T-cell (primary cell): ENCODE measurements at regions not wholly inside any gene's neighbourhood (a gene's known extent, or its start where the extent isn't known, plus 50 kb on each side); places are given as distances from the start of the nearest gene placed in this dataset.

Source experiments
- ATAC-seq, 4 experiments: fragments of 200-7000 bp in 3 of 4; fragments of 150-1000 bp in 1 of 4; cut with Tn5 transposase; replicated peaks in 1 of 4; 1 replicate in 3 of 4; 2 replicates in 1 of 4; pipeline ENCODE4 v1.10.0; 2021; ENCODE audit warnings: moderate library complexity in 3 of 4, mild to moderate bottlenecking in 2 of 4, moderate number of reproducible peaks in 1 of 4
- CTCF ChIA-PET, 2 donors: fragments of 300-600 bp; sonication (Branson Sonifier 250); formaldehyde crosslinking; loops; one replicate each; lab custom pipeline; 2022; ENCODE audit warnings: antibody characterized with exemption in 2 of 2; lab: Charles Lee
- POLR2A ChIA-PET, 2 donors: fragments of 300-600 bp; sonication (Branson Sonifier 250); formaldehyde crosslinking; loops; one replicate each; lab custom pipeline; 2022; ENCODE audit warnings: antibody characterized with exemption in 2 of 2; lab: Charles Lee
- DNase-seq, 35 experiments: peaks; one replicate each; pipeline versions ENCODE4 v3.0.0 to v3.0.0-alpha.2; 2013 to 2023
- H3K27ac ChIP-seq: one replicate; pipeline ENCODE4 v1.5.1; 2013; ENCODE audit warnings: low read length
- H3K27me3 ChIP-seq, 2 experiments: replicated peaks in 1 of 2; 1 replicate in 1 of 2; 2 replicates in 1 of 2; pipeline versions ENCODE4 v1.6.1 to v1.7.0; 2013; ENCODE audit warnings: low read length in 1 of 2, mixed read lengths in 1 of 2; ENCODE audit not compliant: control insufficient read depth in 2 of 2, insufficient read depth in 2 of 2; ENCODE audit errors: extremely low read depth in 1 of 2
- H3K36me3 ChIP-seq, 2 donors: 1 replicate in 1 of 2; 2 replicates in 1 of 2; pipeline versions ENCODE4 v1.6.1 to v1.7.0; 2013; ENCODE audit warnings: low read length in 1 of 2; ENCODE audit not compliant: control insufficient read depth in 2 of 2, insufficient read depth in 1 of 2; ENCODE audit errors: extremely low read depth in 1 of 2
- H3K4me1 ChIP-seq, 2 experiments: 1 replicate in 1 of 2; 2 replicates in 1 of 2; pipeline versions ENCODE4 v1.6.1 to v1.7.0; 2013; ENCODE audit warnings: low read length in 2 of 2, mixed read lengths in 1 of 2; ENCODE audit not compliant: insufficient read depth in 2 of 2, control insufficient read depth in 1 of 2; ENCODE audit errors: extremely low read depth in 1 of 2
- H3K4me3 ChIP-seq, 2 donors: 1 replicate in 1 of 2; 2 replicates in 1 of 2; pipeline versions ENCODE4 v1.5.1 to v1.7.0; 2013; ENCODE audit warnings: mild to moderate bottlenecking in 2 of 2, low read length in 1 of 2, moderate library complexity in 1 of 2; ENCODE audit not compliant: control insufficient read depth in 1 of 2; ENCODE audit errors: extremely low read depth in 1 of 2
- H3K9me3 ChIP-seq: 2 replicates; pipeline ENCODE4 v1.7.0; 2013
- H3K27ac Mint-ChIP-seq, 2 donors: one replicate each; pipeline ENCODE4 v1.8.0; 2020 to 2021; ENCODE audit warnings: mild to moderate bottlenecking in 2 of 2, mixed read lengths in 2 of 2
- H3K27me3 Mint-ChIP-seq, 2 donors: one replicate each; pipeline ENCODE4 v1.8.0; 2021 to 2022; ENCODE audit warnings: mixed read lengths in 2 of 2
- H3K36me3 Mint-ChIP-seq: one replicate; pipeline ENCODE4 v1.8.0; 2021; ENCODE audit warnings: mixed read lengths
- H3K4me1 Mint-ChIP-seq, 3 donors: one replicate each; pipeline ENCODE4 v1.8.0; 2020 to 2022; ENCODE audit warnings: mixed read lengths in 3 of 3, mild to moderate bottlenecking in 1 of 3
- H3K4me3 Mint-ChIP-seq, 3 donors: one replicate each; pipeline ENCODE4 v1.8.0; 2020 to 2022; ENCODE audit warnings: mild to moderate bottlenecking in 3 of 3, mixed read lengths in 3 of 3, moderate library complexity in 3 of 3
- H3K9me3 Mint-ChIP-seq, 3 donors: one replicate each; pipeline ENCODE4 v1.8.0; 2020 to 2022; ENCODE audit warnings: mixed read lengths in 3 of 3
- WGBS: methylation state at CpG from one replicate; pipeline ENCODE4 v1.1.5; 2013; ENCODE audit warnings: missing lambda C conversion rate; ENCODE audit not compliant: insufficient coverage; 5-methylcytosine and 5-hydroxymethylcytosine counted together

GRCh38 chr12:130044991-130045621 lies 117.2 kb upstream of the FZD10 start:
- peaks cover 0 to 8% (median 0%) of the 10 kb centered on the region in 3 donors for H3K9me3 Mint-ChIP-seq
- ChIA-PET POLR2A (no interaction called here), CTCF (interaction anchor here in 1 of 2 donors (0.5 kb wide), 1 partner anchor 11 kb away, joined by 4 read pairs; no protein-coding TSS in a partner anchor)
- no peak overlapping the region for H3K27ac Mint-ChIP-seq
- Histone ChIP-seq H3K9me3 (no peaks in the 10 kb centered on the region), H3K27ac (no peak overlapping the region), H3K36me3 (no peaks in the 10 kb centered on the region), H3K27me3 (peaks cover 2 to 35% of the 10 kb centered on the region in 2 experiments), H3K4me1 (peaks cover 0 to 5% of the 10 kb centered on the region in 2 experiments), H3K4me3 (no peak overlapping the region)
- DNase-seq (no peak), ATAC-seq (no peak)
- 18% methylated on average over 16 of the region's 22 CpGs for WGBS
- H3K4me1 Mint-ChIP-seq, result peaks cover 2 to 5% (median 3%) of the 10 kb centered on the region in 3 donors
- no peaks in the 10 kb centered on the region for H3K36me3 Mint-ChIP-seq
- H3K27me3 Mint-ChIP-seq, result peaks cover 41% of the 10 kb centered on the region in 2 donors
- H3K4me3 Mint-ChIP-seq, result no peak overlapping the region

GRCh38 chr12:130049666-130050065 lies 112.6 kb upstream of the FZD10 start:
- Histone ChIP-seq H3K36me3 (no peaks in the 10 kb centered on the region), H3K27me3 (peaks cover 2 to 43% of the 10 kb centered on the region in 2 experiments), H3K4me1 (peaks cover 0 to 5% of the 10 kb centered on the region in 2 experiments), H3K4me3 (no peak overlapping the region), H3K27ac (no peak overlapping the region), H3K9me3 (no peaks in the 10 kb centered on the region)
- Mint-ChIP-seq H3K4me3 (no peak overlapping the region), H3K4me1 (peaks cover 0 to 3% (median 2%) of the 10 kb centered on the region in 3 donors), H3K27ac (no peak overlapping the region), H3K9me3 (peaks cover 0 to under 1% (median 0%) of the 10 kb centered on the region in 3 donors), H3K36me3 (no peaks in the 10 kb centered on the region), H3K27me3 (peaks cover 25 to 30% of the 10 kb centered on the region in 2 donors)
- no peak for ATAC-seq
- ChIA-PET CTCF (no interaction called here), POLR2A (interaction anchor here in 1 of 2 donors (0.6 kb wide), 1 partner anchor 1022 kb away, joined by 3 read pairs; no protein-coding TSS in a partner anchor)
- DNase-seq, result no peak
- WGBS, result 78% methylated on average over 3 of the region's 12 CpGs

- Mint-ChIP-seq H3K27me3 (peaks cover 7 to 24% of the 10 kb centered on the region in 2 donors), H3K27ac (no peak overlapping the region), H3K9me3 (peaks cover 0 to 9% (median 0%) of the 10 kb centered on the region in 3 donors), H3K36me3 (no peaks in the 10 kb centered on the region), H3K4me3 (no peak overlapping the region), H3K4me1 (peaks cover 0 to 3% (median 2%) of the 10 kb centered on the region in 3 donors)
- H3K27ac ChIP-seq, result no peak overlapping the region
- CTCF ChIA-PET, result no interaction called here
- no peaks in the 10 kb centered on the region for H3K36me3 ChIP-seq
- H3K4me3 ChIP-seq, result no peak overlapping the region
- DNase-seq (no peak), ATAC-seq (no peak)
- no peaks in the 10 kb centered on the region for H3K9me3 ChIP-seq
- peaks cover 0 to 24% of the 10 kb centered on the region in 2 experiments for H3K27me3 ChIP-seq
- peaks cover 0 to 5% of the 10 kb centered on the region in 2 experiments for H3K4me1 ChIP-seq
- WGBS, result 57% methylated on average over 9 of the region's 10 CpGs
- POLR2A ChIA-PET, result no interaction called here
Observed at GRCh38 chr12:130051900-130052299, 110.4 kb upstream of the FZD10 start.

GRCh38 chr12:130053651-130054069 lies 108.6 kb upstream of the FZD10 start:
- DNase-seq (no peak), ATAC-seq (no peak)
- H3K9me3 Mint-ChIP-seq, result peaks cover 0 to 9% (median 0%) of the 10 kb centered on the region in 3 donors
- no peak overlapping the region for H3K27ac Mint-ChIP-seq
- H3K9me3 ChIP-seq, result no peaks in the 10 kb centered on the region
- no peaks in the 10 kb centered on the region for H3K4me1 Mint-ChIP-seq
- ChIA-PET CTCF (interaction anchor here in 1 of 2 donors (0.9 kb wide), 1 partner anchor 13 kb away, joined by 3 read pairs; no protein-coding TSS in a partner anchor), POLR2A (no interaction called here)
- H3K27me3 Mint-ChIP-seq, result peaks cover 4 to 17% of the 10 kb centered on the region in 2 donors
- H3K4me1 ChIP-seq, result no peaks in the 10 kb centered on the region
- WGBS, result 60% methylated on average over 9 of the region's 10 CpGs
- no peak overlapping the region for H3K4me3 Mint-ChIP-seq
- peaks cover 0 to 18% of the 10 kb centered on the region in 2 experiments for H3K27me3 ChIP-seq
- H3K27ac ChIP-seq, result no peak overlapping the region
- H3K36me3 ChIP-seq, result no peaks in the 10 kb centered on the region
- H3K4me3 ChIP-seq, result no peak overlapping the region
- H3K36me3 Mint-ChIP-seq, result no peaks in the 10 kb centered on the region

GRCh38 chr12:130054803-130055202 lies 107.5 kb upstream of the FZD10 start:
- Histone ChIP-seq H3K27me3 (peaks cover 0 to 18% of the 10 kb centered on the region in 2 experiments), H3K4me1 (no peaks in the 10 kb centered on the region), H3K36me3 (no peaks in the 10 kb centered on the region), H3K27ac (no peak overlapping the region), H3K4me3 (no peak overlapping the region), H3K9me3 (no peaks in the 10 kb centered on the region)
- Mint-ChIP-seq H3K36me3 (no peaks in the 10 kb centered on the region), H3K4me1 (no peaks in the 10 kb centered on the region), H3K27me3 (peaks cover 0 to 17% of the 10 kb centered on the region in 2 donors), H3K4me3 (no peak overlapping the region), H3K27ac (peak overlapping the region in 1 of 2 donors; percentile 5), H3K9me3 (peaks cover 0 to 9% (median 0%) of the 10 kb centered on the region in 3 donors)
- no peak for ATAC-seq
- no peak for DNase-seq
- ChIA-PET POLR2A (no interaction called here), CTCF (interaction anchor here in 1 of 2 donors (0.9 kb wide), 1 partner anchor 15 kb away, joined by 3 read pairs; no protein-coding TSS in a partner anchor)
- 97% methylated on average over 5 of the region's 5 CpGs for WGBS

GRCh38 chr12:130058926-130059472 lies 103.3 kb upstream of the FZD10 start:
- no peak overlapping the region for H3K27ac Mint-ChIP-seq
- H3K4me1 ChIP-seq, result no peaks in the 10 kb centered on the region
- ATAC-seq (no peak), DNase-seq (no peak)
- H3K4me3 Mint-ChIP-seq, result no peak overlapping the region
- H3K36me3 Mint-ChIP-seq, result no peaks in the 10 kb centered on the region
- peaks cover 0 to 1% of the 10 kb centered on the region in 2 experiments for H3K27me3 ChIP-seq
- POLR2A ChIA-PET, result no interaction called here
- H3K4me1 Mint-ChIP-seq, result no peaks in the 10 kb centered on the region
- no peaks in the 10 kb centered on the region for H3K9me3 ChIP-seq
- H3K27ac ChIP-seq, result no peak overlapping the region
- peaks cover 0 to 15% (median 3%) of the 10 kb centered on the region in 3 donors for H3K9me3 Mint-ChIP-seq
- CTCF ChIA-PET, result no interaction called here
- 84% methylated on average over 12 of the region's 13 CpGs for WGBS
- H3K4me3 ChIP-seq, result no peak overlapping the region
- peaks cover 0 to 10% of the 10 kb centered on the region in 2 donors for H3K27me3 Mint-ChIP-seq
- H3K36me3 ChIP-seq, result no peaks in the 10 kb centered on the region
